ENCODE measurements at regions not wholly inside any gene's neighbourhood (a gene's known extent, or its start where the extent isn't known, plus 50 kb on each side); places are given as distances from the start of the nearest gene placed in this dataset.

DNA sequence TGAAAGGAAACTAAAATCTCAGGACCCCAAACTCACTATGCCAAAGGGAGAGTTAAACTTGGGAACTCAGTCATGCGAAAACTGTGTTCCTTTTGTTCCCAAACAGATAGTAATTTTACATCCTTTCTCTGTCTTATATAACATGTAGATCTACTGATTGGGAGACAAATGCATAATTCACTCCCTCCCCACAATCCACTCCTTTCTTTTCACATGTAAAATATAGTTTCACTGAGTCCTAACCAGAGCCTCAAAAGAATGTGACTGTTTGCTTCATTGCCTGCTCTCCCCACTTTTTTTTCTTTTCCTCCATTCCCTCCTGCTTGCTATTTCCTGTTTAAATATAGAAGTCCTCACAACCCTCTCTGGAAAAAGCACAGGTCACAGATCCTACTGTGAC is 699.3 kb upstream of the ADGRL3 start:
- intact Hi-C loops (cut with DNase I): no loop called here
- no peak for ATAC-seq
- H3K27me3 ChIP-seq: no peaks in the 10 kb centered on the region
- no peaks in the 10 kb centered on the region for H3K36me3 ChIP-seq
- H3K4me1 ChIP-seq: no peaks in the 10 kb centered on the region
- peaks cover 0 to 4% (median 0%) of the 10 kb centered on the region in 12 donors for H3K9me3 ChIP-seq
- WGBS, 4 donors: 44 to 81% (median 69%) methylated on average over 1 of the region's 1 CpG
- no peak for DNase-seq
- no peak for TF ChIP-seq POLR2A (IDR thresholded peaks at IDR 0.05)
- TF ChIP-seq, protein P1, sequence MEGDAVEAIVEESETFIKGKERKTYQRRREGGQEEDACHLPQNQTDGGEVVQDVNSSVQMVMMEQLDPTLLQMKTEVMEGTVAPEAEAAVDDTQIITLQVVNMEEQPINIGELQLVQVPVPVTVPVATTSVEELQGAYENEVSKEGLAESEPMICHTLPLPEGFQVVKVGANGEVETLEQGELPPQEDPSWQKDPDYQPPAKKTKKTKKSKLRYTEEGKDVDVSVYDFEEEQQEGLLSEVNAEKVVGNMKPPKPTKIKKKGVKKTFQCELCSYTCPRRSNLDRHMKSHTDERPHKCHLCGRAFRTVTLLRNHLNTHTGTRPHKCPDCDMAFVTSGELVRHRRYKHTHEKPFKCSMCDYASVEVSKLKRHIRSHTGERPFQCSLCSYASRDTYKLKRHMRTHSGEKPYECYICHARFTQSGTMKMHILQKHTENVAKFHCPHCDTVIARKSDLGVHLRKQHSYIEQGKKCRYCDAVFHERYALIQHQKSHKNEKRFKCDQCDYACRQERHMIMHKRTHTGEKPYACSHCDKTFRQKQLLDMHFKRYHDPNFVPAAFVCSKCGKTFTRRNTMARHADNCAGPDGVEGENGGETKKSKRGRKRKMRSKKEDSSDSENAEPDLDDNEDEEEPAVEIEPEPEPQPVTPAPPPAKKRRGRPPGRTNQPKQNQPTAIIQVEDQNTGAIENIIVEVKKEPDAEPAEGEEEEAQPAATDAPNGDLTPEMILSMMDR (IDR thresholded peaks at IDR 0.05): no peak
- no peak overlapping the region for H3K4me3 ChIP-seq
- H3K27ac ChIP-seq: no peak overlapping the region

DNA sequence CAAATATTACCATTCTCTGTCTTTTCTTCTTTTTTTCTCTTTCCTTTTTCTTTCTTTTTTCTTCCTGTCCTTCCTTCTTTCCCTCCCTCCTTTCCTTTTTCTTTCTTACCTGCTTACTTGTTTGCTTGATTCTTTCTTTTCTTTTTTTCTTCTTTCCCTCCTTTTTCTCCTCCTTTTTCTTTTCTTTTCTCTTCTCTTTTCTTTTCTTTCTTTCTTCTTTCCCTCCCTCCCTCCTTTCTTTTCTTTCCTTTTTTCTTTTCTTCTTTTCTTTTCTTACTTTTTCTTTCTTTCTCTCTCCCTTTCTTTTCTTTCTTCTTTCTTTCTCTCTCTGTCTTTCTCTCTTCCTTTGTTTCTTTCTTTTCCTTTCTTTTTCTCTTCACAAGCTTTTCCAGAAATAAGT is 697.4 kb upstream of the ADGRL3 start:
- Histone ChIP-seq H3K4me3 (no peak overlapping the region), H3K27me3 (no peaks in the 10 kb centered on the region), H3K9me3 (peaks cover 0 to 8% (median 0%) of the 10 kb centered on the region in 12 donors), H3K27ac (no peak overlapping the region), H3K36me3 (no peaks in the 10 kb centered on the region), H3K4me1 (no peaks in the 10 kb centered on the region)
- DNase-seq: no peak
- ATAC-seq: no peak
- intact Hi-C loops (cut with DNase I): no loop called here
- no peak for TF ChIP-seq POLR2A (IDR thresholded peaks at IDR 0.05)
- TF ChIP-seq, protein P1 (IDR thresholded peaks at IDR 0.05): no peak

DNA sequence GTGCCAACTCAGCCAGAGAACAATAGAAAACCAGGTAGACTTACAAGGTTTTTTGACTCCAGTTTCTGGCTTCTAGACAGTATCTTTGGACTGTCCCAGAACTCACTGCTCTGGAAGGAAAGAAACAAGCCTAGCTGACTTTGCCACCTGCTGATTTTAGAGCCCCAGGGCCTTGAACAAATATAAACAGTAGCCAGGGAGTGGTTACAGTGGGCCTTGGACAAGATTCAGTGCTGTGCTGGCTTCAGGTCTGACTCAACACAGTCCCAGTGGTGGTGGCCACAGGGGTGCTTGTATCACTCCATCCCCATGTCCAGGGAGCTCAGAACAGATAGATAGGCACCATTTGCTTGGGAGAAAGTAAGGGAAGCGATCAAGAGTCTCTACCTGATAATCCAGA is 694.1 kb upstream of the ADGRL3 start:
- 37 to 69% (median 52%) methylated on average over 1 of the region's 1 CpG for whole genome bisulfite sequencing, 4 donors
- DNase-seq: no peak
- Histone ChIP-seq H3K4me3 (no peak overlapping the region), H3K4me1 (no peaks in the 10 kb centered on the region), H3K27ac (no peak overlapping the region), H3K27me3 (no peaks in the 10 kb centered on the region), H3K36me3 (no peaks in the 10 kb centered on the region), H3K9me3 (peaks cover 0 to 27% (median 0%) of the 10 kb centered on the region in 12 donors)
- no peak for ATAC-seq
- TF ChIP-seq POLR2A (IDR thresholded peaks at IDR 0.05): no peak
- TF ChIP-seq, protein P1 (IDR thresholded peaks at IDR 0.05): no peak
- intact Hi-C loops (cut with DNase I): no loop called here

DNA sequence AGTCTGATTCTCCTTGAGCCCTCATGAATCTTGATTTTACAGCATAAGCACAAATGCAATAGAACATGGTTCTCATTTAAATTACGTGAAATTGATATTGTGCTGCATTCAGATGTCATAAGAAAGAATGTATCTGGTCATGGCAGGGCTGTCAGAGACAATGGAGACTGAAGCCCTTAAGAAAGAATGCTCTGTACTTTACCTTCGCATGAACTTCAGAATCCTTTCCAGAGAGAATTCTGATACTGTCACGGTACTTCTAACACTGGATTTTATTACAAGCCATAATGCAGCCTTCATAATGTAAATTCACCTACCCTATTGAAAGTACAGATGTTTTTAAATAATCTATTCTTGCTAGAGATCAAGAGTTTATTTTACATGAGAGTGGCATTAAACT is 677.9 kb upstream of the ADGRL3 start:
- intact Hi-C loops (cut with DNase I): no loop called here

More for the DNA sequence above, 677.9 kb upstream of the ADGRL3 start:
- DNase-seq (no peak), ATAC-seq (no peak)
- no peaks in the 10 kb centered on the region for H3K36me3 ChIP-seq
- H3K4me1 ChIP-seq: no peaks in the 10 kb centered on the region
- H3K27ac ChIP-seq: no peak overlapping the region
- TF ChIP-seq POLR2A (IDR thresholded peaks at IDR 0.05): no peak
- TF ChIP-seq, protein P1 (IDR thresholded peaks at IDR 0.05): no peak
- H3K4me3 ChIP-seq: no peak overlapping the region
- no peaks in the 10 kb centered on the region for H3K9me3 ChIP-seq
- no peaks in the 10 kb centered on the region for H3K27me3 ChIP-seq
- 66 to 75% (median 69%) methylated on average over 3 of the region's 3 CpGs for WGBS, 4 donors

All from heart left ventricle (tissue), 16 donors.